HUDEP-2 (cell line): ENCODE measurements at regions not wholly inside any gene's neighbourhood (a gene's known extent, or its start where the extent isn't known, plus 50 kb on each side); places are given as distances from the start of the nearest gene placed in this dataset.
"Not testable (repeated sequence)": the region's sequence is repeated elsewhere in the genome, so short reads cannot be mapped to it uniquely, and the experiment has no call there.

Experiments
- DNase-seq, 76 experiments: peaks; one replicate each; lab custom pipeline; 2025; ENCODE audit not compliant: unreplicated experiment in 76 of 76; lab: John Stamatoyannopoulos, UW

- DNase-seq: no peak
These were observed 83.3 kb upstream of the ANKRD55 start for GRCh38 chr5:56316299-56316994.

- peak in 47 of 76 experiments; percentile 2 to 49 (median 27) for DNase-seq
These were observed 81.4 kb upstream of the ANKRD55 start for GRCh38 chr5:56314529-56314928.

GRCh38 chr5:56313596-56313995 lies 80.5 kb upstream of the ANKRD55 start:
- no peak for DNase-seq

- DNase-seq: no peak
These were observed 79.9 kb upstream of the ANKRD55 start for GRCh38 chr5:56313004-56313531.

- DNase-seq: no peak
These were observed 78.3 kb upstream of the ANKRD55 start for GRCh38 chr5:56311306-56311905.

- peak in 68 of 76 experiments; percentile 18 to 97 (median 70) for DNase-seq
These were observed 77.6 kb upstream of the ANKRD55 start for GRCh38 chr5:56310711-56311204.

GRCh38 chr5:56309262-56309826 lies 76.2 kb upstream of the ANKRD55 start:
- DNase-seq: peak in 23 of 76 experiments; percentile 6 to 73 (median 32)

GRCh38 chr5:56307714-56308333 lies 74.7 kb upstream of the ANKRD55 start:
- DNase-seq: peak in 2 of 76 experiments; percentile 12 to 32

- peak in 5 of 76 experiments; percentile 4 to 42 (median 15) for DNase-seq
These were observed 73.5 kb upstream of the ANKRD55 start for GRCh38 chr5:56306433-56307150.

GRCh38 chr5:56305001-56305950 lies 72.1 kb upstream of the ANKRD55 start:
- DNase-seq: no peak

- peak in 16 of 76 experiments; percentile 1 to 29 (median 16) for DNase-seq
These were observed 70.4 kb upstream of the ANKRD55 start for GRCh38 chr5:56303511-56303910.

- no peak for DNase-seq
These were observed 68.9 kb upstream of the ANKRD55 start for GRCh38 chr5:56302027-56302426.

- no peak for DNase-seq
These were observed 67.9 kb upstream of the ANKRD55 start for GRCh38 chr5:56301069-56301468.

- DNase-seq: no peak
These were observed 66.1 kb upstream of the ANKRD55 start for GRCh38 chr5:56299212-56299611.

GRCh38 chr5:56298336-56299090 lies 65.4 kb upstream of the ANKRD55 start:
- no peak for DNase-seq

GRCh38 chr5:56297851-56298250 lies 64.7 kb upstream of the ANKRD55 start:
- no peak for DNase-seq

GRCh38 chr5:56295311-56295710 lies 62.2 kb upstream of the ANKRD55 start:
- DNase-seq: not testable (repeated sequence)

- no peak for DNase-seq
These were observed 61.2 kb upstream of the ANKRD55 start for GRCh38 chr5:56294354-56294753.

GRCh38 chr5:56292874-56293273 lies 59.7 kb upstream of the ANKRD55 start:
- DNase-seq: not testable (repeated sequence)
